Activated T-cell treated with anti-CD3 and anti-CD28 coated beads, Interleukin-2, amount 50 U/mL, for 4 hours (primary cell): ENCODE measurements at regions not wholly inside any gene's neighbourhood (a gene's known extent, or its start where the extent isn't known, plus 50 kb on each side); places are given as distances from the start of the nearest gene placed in this dataset.

Experiments used
- ATAC-seq, 2 donors: fragments of 200-7000 bp; cut with Tn5 transposase; one replicate each; pipeline ENCODE4 v1.10.0; 2021
- DNase-seq: peaks from one replicate; pipeline ENCODE4 v3.0.0-alpha.2; 2020
- H3K27me3 Mint-ChIP-seq: one replicate; pipeline ENCODE4 v1.8.0; 2021; ENCODE audit warnings: low read depth, mixed read lengths
- H3K36me3 Mint-ChIP-seq: one replicate; pipeline ENCODE4 v1.8.0; 2022; ENCODE audit warnings: mixed read lengths; ENCODE audit not compliant: insufficient read depth
- H3K4me1 Mint-ChIP-seq: one replicate; pipeline ENCODE4 v1.8.0; 2021; ENCODE audit warnings: low read depth, mixed read lengths
- H3K4me3 Mint-ChIP-seq: one replicate; pipeline ENCODE4 v1.8.0; 2021; ENCODE audit warnings: mild to moderate bottlenecking, moderate library complexity, mixed read lengths
- H3K9me3 Mint-ChIP-seq: one replicate; pipeline ENCODE4 v1.8.0; 2021; ENCODE audit warnings: mixed read lengths

- H3K4me1 Mint-ChIP-seq, result no peaks in the 10 kb centered on the region
- ATAC-seq (no peak), DNase-seq (no peak)
- H3K4me3 Mint-ChIP-seq, result no peak overlapping the region
- no peaks in the 10 kb centered on the region for H3K9me3 Mint-ChIP-seq
- no peaks in the 10 kb centered on the region for H3K27me3 Mint-ChIP-seq
- no peaks in the 10 kb centered on the region for H3K36me3 Mint-ChIP-seq
Observed at GRCh38 chr12:28631831-28632230, 441.6 kb downstream of the CCDC91 start.

GRCh38 chr12:28640519-28640918, 450.3 kb downstream of the CCDC91 start:
- no peak overlapping the region for H3K4me3 Mint-ChIP-seq
- peaks cover 5% of the 10 kb centered on the region for H3K9me3 Mint-ChIP-seq
- no peaks in the 10 kb centered on the region for H3K4me1 Mint-ChIP-seq
- no peaks in the 10 kb centered on the region for H3K36me3 Mint-ChIP-seq
- DNase-seq, result no peak
- no peak for ATAC-seq
- no peaks in the 10 kb centered on the region for H3K27me3 Mint-ChIP-seq

GRCh38 chr12:28645436-28645835, 455.2 kb downstream of the CCDC91 start:
- DNase-seq (no peak), ATAC-seq (no peak)
- H3K36me3 Mint-ChIP-seq, result no peaks in the 10 kb centered on the region
- peaks cover 5% of the 10 kb centered on the region for H3K9me3 Mint-ChIP-seq
- H3K4me1 Mint-ChIP-seq, result no peaks in the 10 kb centered on the region
- H3K4me3 Mint-ChIP-seq, result no peak overlapping the region
- no peaks in the 10 kb centered on the region for H3K27me3 Mint-ChIP-seq

- no peaks in the 10 kb centered on the region for H3K27me3 Mint-ChIP-seq
- ATAC-seq (no peak), DNase-seq (no peak)
- no peaks in the 10 kb centered on the region for H3K4me1 Mint-ChIP-seq
- no peak overlapping the region for H3K4me3 Mint-ChIP-seq
- no peaks in the 10 kb centered on the region for H3K36me3 Mint-ChIP-seq
- H3K9me3 Mint-ChIP-seq, result peaks cover 5% of the 10 kb centered on the region
Observed at GRCh38 chr12:28645891-28646290, 455.6 kb downstream of the CCDC91 start.

- DNase-seq, result no peak
- no peaks in the 10 kb centered on the region for H3K36me3 Mint-ChIP-seq
- H3K4me3 Mint-ChIP-seq, result no peak overlapping the region
- no peaks in the 10 kb centered on the region for H3K27me3 Mint-ChIP-seq
- H3K9me3 Mint-ChIP-seq, result no peaks in the 10 kb centered on the region
- no peaks in the 10 kb centered on the region for H3K4me1 Mint-ChIP-seq
- ATAC-seq, result no peak
Observed at GRCh38 chr12:28650906-28651305, 460.6 kb downstream of the CCDC91 start.

- DNase-seq (no peak), ATAC-seq (no peak)
- no peaks in the 10 kb centered on the region for H3K27me3 Mint-ChIP-seq
- no peaks in the 10 kb centered on the region for H3K4me1 Mint-ChIP-seq
- no peak overlapping the region for H3K4me3 Mint-ChIP-seq
- H3K36me3 Mint-ChIP-seq, result no peaks in the 10 kb centered on the region
- H3K9me3 Mint-ChIP-seq, result no peaks in the 10 kb centered on the region
Observed at GRCh38 chr12:28652239-28652638, 462.0 kb downstream of the CCDC91 start.

GRCh38 chr12:28681980-28682379, 467.1 kb upstream of the FAR2 start:
- H3K4me1 Mint-ChIP-seq, result no peaks in the 10 kb centered on the region
- peaks cover 3% of the 10 kb centered on the region for H3K9me3 Mint-ChIP-seq
- H3K4me3 Mint-ChIP-seq, result no peak overlapping the region
- H3K36me3 Mint-ChIP-seq, result no peaks in the 10 kb centered on the region
- DNase-seq (no peak), ATAC-seq (no peak)
- H3K27me3 Mint-ChIP-seq, result no peaks in the 10 kb centered on the region

- Mint-ChIP-seq H3K27me3 (no peaks in the 10 kb centered on the region), H3K4me1 (no peaks in the 10 kb centered on the region), H3K4me3 (no peak overlapping the region), H3K36me3 (no peaks in the 10 kb centered on the region), H3K9me3 (no peaks in the 10 kb centered on the region)
- ATAC-seq, result no peak
- no peak for DNase-seq
Observed at GRCh38 chr12:28683366-28683765, 465.7 kb upstream of the FAR2 start.

- no peaks in the 10 kb centered on the region for H3K36me3 Mint-ChIP-seq
- H3K27me3 Mint-ChIP-seq, result no peaks in the 10 kb centered on the region
- ATAC-seq (no peak), DNase-seq (no peak)
- no peaks in the 10 kb centered on the region for H3K4me1 Mint-ChIP-seq
- no peaks in the 10 kb centered on the region for H3K9me3 Mint-ChIP-seq
- H3K4me3 Mint-ChIP-seq, result no peak overlapping the region
Observed at GRCh38 chr12:28689398-28690175, 459.5 kb upstream of the FAR2 start.

- ATAC-seq (no peak), DNase-seq (no peak)
- Mint-ChIP-seq H3K36me3 (no peaks in the 10 kb centered on the region), H3K4me3 (no peak overlapping the region), H3K4me1 (no peaks in the 10 kb centered on the region), H3K27me3 (no peaks in the 10 kb centered on the region), H3K9me3 (no peaks in the 10 kb centered on the region)
Observed at GRCh38 chr12:28693565-28694219, 455.4 kb upstream of the FAR2 start.

- ATAC-seq, result no peak
- Mint-ChIP-seq H3K4me3 (no peak overlapping the region), H3K9me3 (peaks cover 4% of the 10 kb centered on the region)
Observed at GRCh38 chr12:28698553-28698952, 450.5 kb upstream of the FAR2 start.

GRCh38 chr12:28699029-28699428, 450.0 kb upstream of the FAR2 start:
- H3K9me3 Mint-ChIP-seq, result peaks cover 4% of the 10 kb centered on the region
- DNase-seq, result no peak
- H3K27me3 Mint-ChIP-seq, result no peaks in the 10 kb centered on the region
- H3K36me3 Mint-ChIP-seq, result no peaks in the 10 kb centered on the region
- H3K4me3 Mint-ChIP-seq, result no peak overlapping the region
- ATAC-seq, result no peak
- H3K4me1 Mint-ChIP-seq, result no peaks in the 10 kb centered on the region

More at GRCh38 chr12:28698553-28698952, 450.5 kb upstream of the FAR2 start:
- no peaks in the 10 kb centered on the region for H3K4me1 Mint-ChIP-seq
- no peaks in the 10 kb centered on the region for H3K36me3 Mint-ChIP-seq
- DNase-seq, result no peak
- no peaks in the 10 kb centered on the region for H3K27me3 Mint-ChIP-seq

- Mint-ChIP-seq H3K27me3 (no peaks in the 10 kb centered on the region), H3K4me3 (no peak overlapping the region), H3K36me3 (no peaks in the 10 kb centered on the region), H3K4me1 (no peaks in the 10 kb centered on the region), H3K9me3 (peaks cover 8% of the 10 kb centered on the region)
- DNase-seq (no peak), ATAC-seq (no peak)
Observed at GRCh38 chr12:28700161-28700560, 448.9 kb upstream of the FAR2 start.

- Mint-ChIP-seq H3K9me3 (peaks cover 8% of the 10 kb centered on the region), H3K4me1 (no peaks in the 10 kb centered on the region), H3K36me3 (no peaks in the 10 kb centered on the region), H3K4me3 (no peak overlapping the region), H3K27me3 (peaks cover 4% of the 10 kb centered on the region)
- no peak for DNase-seq
- no peak for ATAC-seq
Observed at GRCh38 chr12:28704477-28705169, 444.5 kb upstream of the FAR2 start.

GRCh38 chr12:28708918-28709371, 440.1 kb upstream of the FAR2 start:
- H3K4me1 Mint-ChIP-seq, result no peaks in the 10 kb centered on the region
- ATAC-seq (no peak), DNase-seq (no peak)
- peaks cover 4% of the 10 kb centered on the region for H3K9me3 Mint-ChIP-seq
- H3K4me3 Mint-ChIP-seq, result no peak overlapping the region
- peaks cover 4% of the 10 kb centered on the region for H3K27me3 Mint-ChIP-seq
- H3K36me3 Mint-ChIP-seq, result no peaks in the 10 kb centered on the region
